ENCODE measurements at regions not wholly inside any gene's neighbourhood (a gene's known extent, or its start where the extent isn't known, plus 50 kb on each side); places are given as distances from the start of the nearest gene placed in this dataset.
"Not testable (repeated sequence)": the region's sequence is repeated elsewhere in the genome, so short reads cannot be mapped to it uniquely, and the experiment has no call there.

- in situ Hi-C loops (cut with MboI; ENCODE audit: low pct_unique_long_range_greater_than_20kb, low sequenced_read_pairs): no loop called here
- DNase-seq: no peak
Measured at GRCh38 chr11:45428116-45428515, 142.0 kb upstream of the SYT13 start.

DNA sequence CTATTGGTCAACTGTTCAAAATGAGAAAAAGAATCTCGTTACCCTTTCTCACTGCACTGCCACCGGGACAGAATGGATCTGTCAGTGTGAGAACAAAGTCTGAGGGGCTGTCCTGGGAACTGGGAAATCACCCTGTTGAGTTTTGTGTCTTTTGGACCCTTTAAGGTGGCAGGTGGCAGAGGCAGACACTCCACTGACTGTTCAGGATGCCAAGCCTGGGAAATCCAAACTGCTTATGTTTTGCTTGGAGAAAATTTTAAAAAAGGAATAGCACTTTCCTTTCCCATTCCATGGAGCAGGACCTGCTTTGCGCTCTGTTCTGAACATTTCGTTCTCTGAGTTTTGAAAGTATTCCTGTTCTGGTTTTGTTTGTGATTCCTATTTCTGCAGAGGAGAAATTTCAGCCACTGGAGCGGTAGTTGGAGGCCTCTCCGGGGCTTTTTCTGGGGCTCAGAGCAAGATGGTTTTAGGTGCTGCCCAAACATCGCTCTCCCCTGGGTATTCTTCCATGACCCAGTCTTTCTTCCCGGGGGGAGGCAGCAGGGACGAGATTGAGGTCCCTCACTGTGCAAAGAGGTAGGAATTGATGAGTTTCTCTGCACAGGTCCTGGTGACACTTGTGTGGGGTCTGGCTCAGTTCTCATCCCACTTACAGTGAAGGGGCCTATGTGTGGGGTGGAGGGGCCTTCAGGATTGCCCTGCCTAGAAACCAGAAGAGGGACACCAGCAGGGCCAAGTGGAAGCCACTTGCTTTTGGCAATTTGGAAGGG lies 138.5 kb upstream of the SYT13 start:
- in situ Hi-C loops (cut with MboI; ENCODE audit: low pct_unique_long_range_greater_than_20kb, low sequenced_read_pairs): no loop called here
- no peak for DNase-seq

- in situ Hi-C loops (cut with MboI; ENCODE audit: low pct_unique_long_range_greater_than_20kb, low sequenced_read_pairs): no loop called here
- DNase-seq: no peak
Measured at GRCh38 chr11:45423475-45424120, 137.5 kb upstream of the SYT13 start.

DNA sequence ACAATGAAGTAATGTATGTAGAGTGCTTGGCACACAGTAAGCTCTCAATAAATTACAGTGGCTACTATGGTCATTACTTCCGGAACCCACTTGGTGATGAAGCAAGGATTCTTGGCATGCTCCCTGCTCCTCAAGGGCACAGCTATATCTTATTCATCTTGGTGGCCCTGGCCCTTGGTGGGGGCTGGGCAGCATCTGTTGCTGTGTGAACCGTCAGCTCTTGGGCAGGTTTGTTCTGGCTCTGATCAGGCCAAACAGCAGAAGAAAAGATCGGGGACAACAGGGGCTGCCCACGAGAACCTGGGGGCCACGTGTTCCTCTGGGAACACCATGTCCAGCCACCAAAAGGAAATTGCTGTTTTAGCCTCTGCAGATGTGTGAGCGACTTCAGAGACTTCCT lies 136.9 kb upstream of the SYT13 start:
- in situ Hi-C loops (cut with MboI; ENCODE audit: low pct_unique_long_range_greater_than_20kb, low sequenced_read_pairs): no loop called here
- DNase-seq: no peak

DNA sequence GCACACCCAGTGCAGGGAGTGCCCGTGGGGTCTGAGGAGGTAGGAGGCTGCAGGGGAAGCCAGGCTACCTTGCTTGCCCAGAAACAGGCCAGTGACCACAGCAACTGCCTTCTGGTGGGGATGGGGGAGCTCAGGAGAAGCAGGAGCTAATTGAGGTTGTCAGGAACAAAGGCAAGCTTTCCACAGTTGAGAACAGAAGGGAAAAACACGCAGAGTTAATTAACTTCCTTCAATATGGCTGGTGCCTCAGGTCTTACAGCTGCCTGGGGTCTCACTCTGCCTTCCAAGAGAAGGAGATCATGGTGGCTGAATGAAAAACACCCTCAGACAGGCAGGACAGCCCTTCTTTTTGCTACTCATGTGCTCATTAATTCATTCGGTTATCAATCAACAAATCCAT lies 127.9 kb upstream of the SYT13 start:
- in situ Hi-C loops (cut with MboI; ENCODE audit: low pct_unique_long_range_greater_than_20kb, low sequenced_read_pairs): no loop called here
- no peak for DNase-seq

GRCh38 chr11:45413156-45413858 lies 127.2 kb upstream of the SYT13 start:
- DNase-seq: no peak
- in situ Hi-C loops (cut with MboI; ENCODE audit: low pct_unique_long_range_greater_than_20kb, low sequenced_read_pairs): no loop called here

DNA sequence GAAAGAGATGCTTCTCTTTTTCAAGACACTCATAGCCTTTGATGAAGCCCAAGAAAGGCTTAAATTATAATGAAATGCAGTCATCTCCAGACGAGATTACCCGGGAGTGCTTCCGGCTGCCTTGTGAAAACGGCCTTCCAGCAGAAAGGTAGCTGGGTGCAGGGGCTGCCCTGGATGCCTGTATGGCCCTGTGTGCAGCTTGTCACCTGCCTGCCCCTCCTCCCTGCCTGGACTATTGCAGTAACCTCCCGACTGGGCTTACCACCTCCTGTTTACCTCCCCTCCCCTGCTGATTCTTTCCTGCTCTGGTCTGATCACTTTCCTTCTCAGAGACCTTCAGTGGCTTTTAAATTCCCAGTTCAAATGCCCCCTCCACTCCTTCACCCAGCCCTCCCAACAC lies 126.4 kb upstream of the SYT13 start:
- in situ Hi-C loops (cut with MboI; ENCODE audit: low pct_unique_long_range_greater_than_20kb, low sequenced_read_pairs): no loop called here
- no peak for DNase-seq

GRCh38 chr11:45412051-45412471 lies 125.9 kb upstream of the SYT13 start:
- DNase-seq: no peak
- in situ Hi-C loops (cut with MboI; ENCODE audit: low pct_unique_long_range_greater_than_20kb, low sequenced_read_pairs): no loop called here

DNA sequence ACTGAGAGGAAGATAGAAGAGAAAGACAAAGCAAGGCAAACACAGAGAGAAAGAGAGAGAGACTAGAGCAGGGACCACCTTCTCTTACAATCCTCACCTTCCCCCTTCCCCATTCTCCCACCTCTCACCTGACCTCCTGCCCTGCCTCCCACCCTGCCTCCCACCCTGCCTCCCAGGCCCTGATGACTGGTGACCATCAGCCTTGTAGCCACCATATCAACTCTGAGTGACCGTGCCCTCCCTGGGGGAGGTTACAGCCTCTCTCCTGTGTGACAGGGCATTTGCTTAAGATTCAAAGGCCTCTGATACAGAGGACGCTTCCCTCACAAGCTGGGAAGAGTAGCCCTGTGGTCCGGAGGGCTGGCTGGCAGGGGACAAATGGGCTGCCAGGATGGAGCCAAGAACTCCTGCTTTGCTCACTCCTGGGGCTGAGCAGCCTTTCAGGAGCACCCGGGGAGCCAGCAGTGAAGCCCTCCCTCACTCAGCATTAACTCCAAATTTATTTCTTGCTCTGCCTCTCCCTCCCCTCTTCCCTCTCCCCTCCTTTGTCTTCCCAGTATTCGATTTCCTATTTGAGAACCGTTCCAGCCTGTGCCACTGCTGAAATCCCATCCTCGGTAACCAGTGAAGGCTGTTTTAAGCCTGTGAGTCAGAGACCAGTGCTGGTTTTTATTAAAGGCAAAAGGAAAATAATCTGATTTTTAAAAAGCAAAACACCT lies 125.2 kb upstream of the SYT13 start:
- no peak for DNase-seq
- in situ Hi-C loops (cut with MboI; ENCODE audit: low pct_unique_long_range_greater_than_20kb, low sequenced_read_pairs): no loop called here

DNA sequence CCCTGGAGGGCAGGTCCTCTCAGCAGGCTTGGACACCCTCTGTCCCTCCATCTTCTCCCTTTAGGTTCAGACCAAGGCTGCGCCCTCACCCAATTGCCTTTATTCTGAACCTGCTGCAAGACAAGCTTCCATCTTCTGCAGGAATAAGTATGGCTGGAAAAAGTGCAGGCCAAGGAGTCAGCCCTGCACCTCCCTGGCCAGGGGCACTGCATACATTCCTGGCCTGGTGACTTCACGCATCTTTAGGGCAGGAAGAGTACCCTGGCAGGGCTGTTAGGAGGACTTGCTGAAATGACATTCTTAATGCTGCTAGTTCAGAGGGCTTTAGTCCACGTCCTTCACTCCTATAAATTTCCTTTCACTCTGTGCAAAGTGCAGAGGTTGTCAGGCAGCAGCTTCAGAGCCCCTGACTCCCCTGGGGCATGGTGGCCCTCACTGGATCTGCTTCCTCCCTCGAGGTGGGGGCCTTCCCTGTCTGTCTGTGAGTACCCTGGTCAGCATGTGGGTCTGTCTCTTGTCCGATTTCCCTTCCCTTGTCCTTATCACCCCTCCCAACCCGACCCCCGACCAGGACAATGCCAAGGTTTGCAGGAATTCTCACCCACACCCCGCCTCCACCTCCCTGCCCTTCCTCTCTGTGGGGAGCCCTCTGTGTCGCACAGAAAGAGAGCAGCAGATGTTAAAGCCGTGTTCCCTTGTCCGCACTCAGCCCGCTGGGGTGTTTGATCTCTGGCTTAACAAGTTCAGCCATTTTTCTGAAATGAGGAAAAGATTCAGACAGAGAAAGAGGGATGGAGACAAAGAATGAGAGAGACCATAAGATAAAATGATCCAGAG lies 124.5 kb upstream of the SYT13 start:
- no peak for DNase-seq
- in situ Hi-C loops (cut with MboI; ENCODE audit: low pct_unique_long_range_greater_than_20kb, low sequenced_read_pairs): no loop called here

- in situ Hi-C loops (cut with MboI; ENCODE audit: low pct_unique_long_range_greater_than_20kb, low sequenced_read_pairs): no loop called here
- no peak for DNase-seq
Measured at GRCh38 chr11:45409587-45409986, 123.4 kb upstream of the SYT13 start.

GRCh38 chr11:45407226-45407625 lies 121.1 kb upstream of the SYT13 start:
- in situ Hi-C loops (cut with MboI; ENCODE audit: low pct_unique_long_range_greater_than_20kb, low sequenced_read_pairs): no loop called here
- DNase-seq: no peak

GRCh38 chr11:45405916-45406670 lies 120.0 kb upstream of the SYT13 start:
- DNase-seq: no peak
- in situ Hi-C loops (cut with MboI; ENCODE audit: low pct_unique_long_range_greater_than_20kb, low sequenced_read_pairs): no loop called here

DNA sequence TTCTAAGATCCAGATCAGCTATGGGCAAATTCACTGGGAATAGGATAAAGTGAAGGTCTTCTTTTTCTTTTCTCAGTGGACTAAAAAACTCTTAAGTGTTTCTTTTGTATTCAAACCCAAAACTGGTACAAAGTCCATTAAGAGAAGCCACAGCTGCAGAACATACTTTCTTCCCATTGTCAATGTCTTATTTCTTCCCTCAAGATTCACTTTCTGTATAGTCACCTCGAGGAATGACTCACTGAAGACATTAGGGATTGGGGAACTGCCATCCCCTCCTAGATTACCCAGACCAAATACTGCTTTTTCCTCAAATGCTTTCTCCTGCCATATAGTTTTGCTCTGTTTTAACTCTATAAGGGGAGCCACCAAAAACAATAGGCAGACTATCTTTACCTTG lies 117.4 kb upstream of the SYT13 start:
- DNase-seq; in situ Hi-C loops (cut with MboI; ENCODE audit: low pct_unique_long_range_greater_than_20kb, low sequenced_read_pairs): not testable (repeated sequence)

GRCh38 chr11:45402049-45402630 lies 116.0 kb upstream of the SYT13 start:
- in situ Hi-C loops (cut with MboI; ENCODE audit: low pct_unique_long_range_greater_than_20kb, low sequenced_read_pairs): no loop called here

DNA sequence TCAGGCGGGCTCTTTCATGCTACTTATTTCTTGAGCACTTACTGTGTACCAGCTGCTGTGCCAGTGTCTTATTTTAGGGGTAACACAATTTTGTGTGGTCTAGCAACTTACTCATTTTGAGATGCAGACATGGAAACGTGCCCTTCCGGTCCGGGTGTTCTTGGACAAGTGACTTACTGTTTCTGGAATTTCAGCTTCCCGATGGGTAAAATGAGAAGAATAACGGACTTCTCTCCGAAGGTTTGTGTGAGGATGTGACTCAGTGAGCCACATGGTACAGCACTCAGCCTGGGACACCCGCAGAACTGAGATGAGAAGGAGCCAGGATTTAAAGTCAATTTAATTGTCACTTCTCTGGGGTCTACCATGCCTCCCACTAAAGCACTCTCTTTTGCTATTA lies 114.5 kb upstream of the SYT13 start:
- in situ Hi-C loops (cut with MboI; ENCODE audit: low pct_unique_long_range_greater_than_20kb, low sequenced_read_pairs): no loop called here
- DNase-seq: no peak

More at GRCh38 chr11:45402049-45402630, 116.0 kb upstream of the SYT13 start:
- DNase-seq: no peak

DNA sequence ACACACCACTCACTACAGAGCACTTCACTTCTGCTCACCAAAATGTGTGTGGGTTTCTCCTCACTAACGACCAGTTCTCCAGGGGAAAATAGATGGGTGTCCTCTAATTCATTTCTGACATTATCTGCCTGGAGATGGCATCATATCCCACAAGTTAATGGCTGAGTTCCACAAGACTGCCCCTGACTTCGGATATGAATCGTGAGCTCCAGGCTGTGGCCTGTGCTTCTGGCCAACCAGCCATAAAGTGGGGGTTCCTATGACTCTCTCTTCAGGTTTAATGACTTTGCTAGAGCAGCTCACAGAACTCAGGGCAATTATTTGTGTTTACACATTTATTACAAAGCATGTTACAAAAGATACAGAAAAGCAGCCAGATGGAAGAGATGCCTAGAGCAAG lies 113.0 kb upstream of the SYT13 start:
- in situ Hi-C loops (cut with MboI; ENCODE audit: low pct_unique_long_range_greater_than_20kb, low sequenced_read_pairs): no loop called here
- DNase-seq: no peak

DNA sequence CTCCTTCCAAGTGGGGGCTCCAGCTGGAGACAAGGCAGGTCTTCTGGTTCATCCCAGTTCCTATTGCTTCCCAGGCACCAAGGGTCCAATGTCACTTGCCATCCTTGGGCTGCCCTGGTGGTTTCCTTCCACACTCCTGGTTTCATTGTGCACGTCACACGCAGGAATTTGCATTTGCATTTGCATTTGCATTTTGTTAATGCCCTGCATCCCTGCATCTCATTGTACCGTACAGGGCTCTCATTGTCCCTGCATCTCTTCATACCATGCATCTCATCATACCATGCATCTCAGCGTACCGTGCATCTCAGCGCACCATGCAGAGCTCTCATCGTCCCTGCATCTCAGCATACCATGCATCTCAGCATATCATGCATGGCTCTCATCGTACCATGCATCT lies 112.2 kb upstream of the SYT13 start:
- DNase-seq: no peak
- in situ Hi-C loops (cut with MboI; ENCODE audit: low pct_unique_long_range_greater_than_20kb, low sequenced_read_pairs): no loop called here
